Effector memory CD8-positive, alpha-beta T cell (primary cell): ENCODE measurements at regions not wholly inside any gene's neighbourhood (a gene's known extent, or its start where the extent isn't known, plus 50 kb on each side); places are given as distances from the start of the nearest gene placed in this dataset.

Experiments
- ATAC-seq: fragments of 150-1000 bp; cut with Tn5 transposase; replicated peaks from 2 replicates; pipeline ENCODE4 v1.10.0; 2021; ENCODE audit warnings: mild to moderate bottlenecking, moderate library complexity
- DNase-seq, 3 experiments: peaks; one replicate each; pipeline ENCODE4 v3.0.0; 2021
- H3K27ac Mint-ChIP-seq, 2 donors: one replicate each; pipeline ENCODE4 v1.8.0; 2022; ENCODE audit warnings: mild to moderate bottlenecking in 2 of 2, mixed read lengths in 2 of 2, moderate library complexity in 2 of 2
- H3K27me3 Mint-ChIP-seq, 2 donors: one replicate each; pipeline ENCODE4 v1.8.0; 2022; ENCODE audit warnings: mixed read lengths in 2 of 2
- H3K36me3 Mint-ChIP-seq: one replicate; pipeline ENCODE4 v1.8.0; 2022; ENCODE audit warnings: mild to moderate bottlenecking, moderate library complexity, mixed read lengths; ENCODE audit not compliant: insufficient read depth
- H3K4me1 Mint-ChIP-seq, 2 donors: one replicate each; pipeline ENCODE4 v1.8.0; 2022; ENCODE audit warnings: low read depth in 2 of 2, mixed read lengths in 2 of 2
- H3K4me3 Mint-ChIP-seq, 2 donors: one replicate each; pipeline ENCODE4 v1.8.0; 2022; ENCODE audit warnings: mild to moderate bottlenecking in 2 of 2, mixed read lengths in 2 of 2, moderate library complexity in 2 of 2
- H3K9me3 Mint-ChIP-seq, 2 donors: one replicate each; pipeline ENCODE4 v1.8.0; 2022; ENCODE audit warnings: mixed read lengths in 2 of 2

- Mint-ChIP-seq H3K9me3 (peaks cover 0 to 4% of the 10 kb centered on the region in 2 donors), H3K27ac (no peak overlapping the region), H3K4me3 (no peak overlapping the region), H3K36me3 (no peaks in the 10 kb centered on the region), H3K27me3 (peaks cover 0 to 5% of the 10 kb centered on the region in 2 donors), H3K4me1 (no peaks in the 10 kb centered on the region)
- ATAC-seq (no peak), DNase-seq (no peak)
Observed at GRCh38 chr6:56775498-56776166, 132.9 kb upstream of the DST start.

GRCh38 chr6:56772737-56773184 is 130.1 kb upstream of the DST start:
- DNase-seq (no peak), ATAC-seq (no peak)
- Mint-ChIP-seq H3K4me1 (no peaks in the 10 kb centered on the region), H3K27me3 (peaks cover 0 to 5% of the 10 kb centered on the region in 2 donors), H3K9me3 (peaks cover 0 to 4% of the 10 kb centered on the region in 2 donors), H3K4me3 (no peak overlapping the region), H3K27ac (no peak overlapping the region), H3K36me3 (no peaks in the 10 kb centered on the region)

- H3K27me3 Mint-ChIP-seq, result peaks cover 0 to 5% of the 10 kb centered on the region in 2 donors
- H3K9me3 Mint-ChIP-seq, result peaks cover 0 to 7% of the 10 kb centered on the region in 2 donors
- H3K27ac Mint-ChIP-seq, result no peak overlapping the region
- no peaks in the 10 kb centered on the region for H3K4me1 Mint-ChIP-seq
- DNase-seq, result no peak
- H3K4me3 Mint-ChIP-seq, result no peak overlapping the region
- ATAC-seq, result no peak
- H3K36me3 Mint-ChIP-seq, result no peaks in the 10 kb centered on the region
Observed at GRCh38 chr6:56771929-56772607, 129.4 kb upstream of the DST start.

GRCh38 chr6:56771189-56771588 is 128.5 kb upstream of the DST start:
- Mint-ChIP-seq H3K36me3 (no peaks in the 10 kb centered on the region), H3K27me3 (peaks cover 0 to 5% of the 10 kb centered on the region in 2 donors), H3K4me1 (no peaks in the 10 kb centered on the region), H3K27ac (no peak overlapping the region), H3K9me3 (peaks cover 0 to 7% of the 10 kb centered on the region in 2 donors), H3K4me3 (no peak overlapping the region)
- no peak for ATAC-seq
- no peak for DNase-seq

- H3K27ac Mint-ChIP-seq, result no peak overlapping the region
- peaks cover 0 to 5% of the 10 kb centered on the region in 2 donors for H3K27me3 Mint-ChIP-seq
- no peaks in the 10 kb centered on the region for H3K36me3 Mint-ChIP-seq
- ATAC-seq (no peak), DNase-seq (no peak)
- H3K4me1 Mint-ChIP-seq, result no peaks in the 10 kb centered on the region
- no peak overlapping the region for H3K4me3 Mint-ChIP-seq
- peaks cover 0 to 7% of the 10 kb centered on the region in 2 donors for H3K9me3 Mint-ChIP-seq
Observed at GRCh38 chr6:56770011-56770520, 127.4 kb upstream of the DST start.

GRCh38 chr6:56767892-56768531 is 125.3 kb upstream of the DST start:
- Mint-ChIP-seq H3K4me3 (no peak overlapping the region), H3K9me3 (peaks cover 0 to 4% of the 10 kb centered on the region in 2 donors), H3K27me3 (no peaks in the 10 kb centered on the region), H3K4me1 (no peaks in the 10 kb centered on the region), H3K27ac (no peak overlapping the region), H3K36me3 (no peaks in the 10 kb centered on the region)
- DNase-seq (no peak), ATAC-seq (no peak)

GRCh38 chr6:56767435-56767834 is 124.7 kb upstream of the DST start:
- Mint-ChIP-seq H3K4me3 (no peak overlapping the region), H3K4me1 (no peaks in the 10 kb centered on the region), H3K27me3 (no peaks in the 10 kb centered on the region), H3K27ac (no peak overlapping the region), H3K9me3 (peaks cover 0 to 4% of the 10 kb centered on the region in 2 donors), H3K36me3 (no peaks in the 10 kb centered on the region)
- DNase-seq, result no peak
- no peak for ATAC-seq

- no peak overlapping the region for H3K4me3 Mint-ChIP-seq
- H3K4me1 Mint-ChIP-seq, result no peaks in the 10 kb centered on the region
- H3K27ac Mint-ChIP-seq, result no peak overlapping the region
- no peaks in the 10 kb centered on the region for H3K27me3 Mint-ChIP-seq
- ATAC-seq (no peak), DNase-seq (no peak)
- no peaks in the 10 kb centered on the region for H3K36me3 Mint-ChIP-seq
- peaks cover 0 to 4% of the 10 kb centered on the region in 2 donors for H3K9me3 Mint-ChIP-seq
Observed at GRCh38 chr6:56766806-56767178, 124.1 kb upstream of the DST start.

GRCh38 chr6:56766139-56766805 is 123.6 kb upstream of the DST start:
- ATAC-seq, result no peak
- Mint-ChIP-seq H3K9me3 (peaks cover 0 to 4% of the 10 kb centered on the region in 2 donors), H3K4me3 (no peak overlapping the region), H3K4me1 (no peaks in the 10 kb centered on the region), H3K27ac (no peak overlapping the region), H3K36me3 (no peaks in the 10 kb centered on the region), H3K27me3 (no peaks in the 10 kb centered on the region)
- DNase-seq, result no peak

- no peak overlapping the region for H3K27ac Mint-ChIP-seq
- no peaks in the 10 kb centered on the region for H3K4me1 Mint-ChIP-seq
- no peaks in the 10 kb centered on the region for H3K27me3 Mint-ChIP-seq
- DNase-seq, result no peak
- H3K9me3 Mint-ChIP-seq, result peaks cover 0 to 4% of the 10 kb centered on the region in 2 donors
- H3K36me3 Mint-ChIP-seq, result no peaks in the 10 kb centered on the region
- H3K4me3 Mint-ChIP-seq, result no peak overlapping the region
- ATAC-seq, result no peak
Observed at GRCh38 chr6:56765494-56765893, 122.8 kb upstream of the DST start.

GRCh38 chr6:56764081-56764566 is 121.4 kb upstream of the DST start:
- DNase-seq (no peak), ATAC-seq (no peak)
- Mint-ChIP-seq H3K27ac (no peak overlapping the region), H3K4me1 (no peaks in the 10 kb centered on the region), H3K27me3 (no peaks in the 10 kb centered on the region), H3K4me3 (no peak overlapping the region), H3K36me3 (no peaks in the 10 kb centered on the region), H3K9me3 (peaks cover 0 to 4% of the 10 kb centered on the region in 2 donors)

- H3K9me3 Mint-ChIP-seq, result no peaks in the 10 kb centered on the region
- no peaks in the 10 kb centered on the region for H3K36me3 Mint-ChIP-seq
- H3K27me3 Mint-ChIP-seq, result no peaks in the 10 kb centered on the region
- no peak overlapping the region for H3K4me3 Mint-ChIP-seq
- DNase-seq, result no peak
- no peak overlapping the region for H3K27ac Mint-ChIP-seq
- ATAC-seq, result no peak
- no peaks in the 10 kb centered on the region for H3K4me1 Mint-ChIP-seq
Observed at GRCh38 chr6:56761651-56762050, 119.0 kb upstream of the DST start.

GRCh38 chr6:56760842-56761241 is 118.2 kb upstream of the DST start:
- peaks cover 3 to 6% of the 10 kb centered on the region in 2 donors for H3K9me3 Mint-ChIP-seq
- ATAC-seq, result no peak
- no peak for DNase-seq
- H3K27me3 Mint-ChIP-seq, result peaks cover 4 to 6% of the 10 kb centered on the region in 2 donors
- H3K4me3 Mint-ChIP-seq, result no peak overlapping the region
- no peaks in the 10 kb centered on the region for H3K36me3 Mint-ChIP-seq
- no peaks in the 10 kb centered on the region for H3K4me1 Mint-ChIP-seq
- H3K27ac Mint-ChIP-seq, result no peak overlapping the region
